Astrocyte of the cerebellum (primary cell): ENCODE measurements at regions not wholly inside any gene's neighbourhood (a gene's known extent, or its start where the extent isn't known, plus 50 kb on each side); places are given as distances from the start of the nearest gene placed in this dataset.
A peak's percentile ranks its signal among the peaks of the same experiment; 100 is the strongest.

ENCODE experiments used
- DNase-seq: peaks from one replicate; pipeline ENCODE4 v3.0.0-alpha.2; 2011; ENCODE audit warnings: low read depth
- H3K4me3 ChIP-seq: 2 replicates; pipeline ENCODE4 v1.5.1; 2011; ENCODE audit warnings: mild to moderate bottlenecking, low read depth, low read length, moderate library complexity
- in situ Hi-C: cut with HindIII; loops from 2 replicates; pipeline ENCODE4 v1.10.0; 2017; ENCODE audit warnings: low sequenced_read_pairs
- TF ChIP-seq, protein P1 (sequence below): IDR thresholded peaks from 2 replicates; pipeline ENCODE4 v1.5.1; 2012; ENCODE audit warnings: low read length, low read depth, moderate library complexity, mild to moderate bottlenecking; ENCODE audit errors: missing control alignments

DNA sequence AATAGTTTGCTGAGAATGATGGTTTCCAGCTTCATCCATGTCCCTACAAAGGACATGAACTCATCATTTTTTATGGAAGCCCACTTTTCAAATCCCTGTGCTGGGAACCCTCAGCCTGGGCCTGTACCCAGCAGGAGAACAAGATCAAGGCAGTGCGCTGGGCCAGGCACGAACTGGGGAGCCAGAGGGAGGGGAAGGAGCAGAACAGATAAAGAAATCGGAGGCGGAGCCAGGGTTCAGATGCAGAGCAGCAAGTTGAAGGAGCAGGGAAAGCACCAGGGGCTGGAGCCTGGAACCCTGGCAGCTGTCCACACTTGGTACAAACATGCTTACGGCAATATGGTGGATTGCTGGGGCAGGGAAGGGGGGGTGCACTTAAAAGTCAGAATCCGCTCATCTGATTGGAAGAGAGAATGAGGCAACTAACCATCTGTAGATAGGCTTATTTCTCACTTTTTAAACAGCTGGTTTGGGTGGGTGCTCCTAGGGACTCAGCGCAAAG is 107.5 kb downstream of the NOG start:
- TF ChIP-seq, protein P1, sequence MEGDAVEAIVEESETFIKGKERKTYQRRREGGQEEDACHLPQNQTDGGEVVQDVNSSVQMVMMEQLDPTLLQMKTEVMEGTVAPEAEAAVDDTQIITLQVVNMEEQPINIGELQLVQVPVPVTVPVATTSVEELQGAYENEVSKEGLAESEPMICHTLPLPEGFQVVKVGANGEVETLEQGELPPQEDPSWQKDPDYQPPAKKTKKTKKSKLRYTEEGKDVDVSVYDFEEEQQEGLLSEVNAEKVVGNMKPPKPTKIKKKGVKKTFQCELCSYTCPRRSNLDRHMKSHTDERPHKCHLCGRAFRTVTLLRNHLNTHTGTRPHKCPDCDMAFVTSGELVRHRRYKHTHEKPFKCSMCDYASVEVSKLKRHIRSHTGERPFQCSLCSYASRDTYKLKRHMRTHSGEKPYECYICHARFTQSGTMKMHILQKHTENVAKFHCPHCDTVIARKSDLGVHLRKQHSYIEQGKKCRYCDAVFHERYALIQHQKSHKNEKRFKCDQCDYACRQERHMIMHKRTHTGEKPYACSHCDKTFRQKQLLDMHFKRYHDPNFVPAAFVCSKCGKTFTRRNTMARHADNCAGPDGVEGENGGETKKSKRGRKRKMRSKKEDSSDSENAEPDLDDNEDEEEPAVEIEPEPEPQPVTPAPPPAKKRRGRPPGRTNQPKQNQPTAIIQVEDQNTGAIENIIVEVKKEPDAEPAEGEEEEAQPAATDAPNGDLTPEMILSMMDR = no peak
- no peak overlapping the region for H3K4me3 ChIP-seq
- no peak for DNase-seq
- in situ Hi-C loops = no loop called here

DNA sequence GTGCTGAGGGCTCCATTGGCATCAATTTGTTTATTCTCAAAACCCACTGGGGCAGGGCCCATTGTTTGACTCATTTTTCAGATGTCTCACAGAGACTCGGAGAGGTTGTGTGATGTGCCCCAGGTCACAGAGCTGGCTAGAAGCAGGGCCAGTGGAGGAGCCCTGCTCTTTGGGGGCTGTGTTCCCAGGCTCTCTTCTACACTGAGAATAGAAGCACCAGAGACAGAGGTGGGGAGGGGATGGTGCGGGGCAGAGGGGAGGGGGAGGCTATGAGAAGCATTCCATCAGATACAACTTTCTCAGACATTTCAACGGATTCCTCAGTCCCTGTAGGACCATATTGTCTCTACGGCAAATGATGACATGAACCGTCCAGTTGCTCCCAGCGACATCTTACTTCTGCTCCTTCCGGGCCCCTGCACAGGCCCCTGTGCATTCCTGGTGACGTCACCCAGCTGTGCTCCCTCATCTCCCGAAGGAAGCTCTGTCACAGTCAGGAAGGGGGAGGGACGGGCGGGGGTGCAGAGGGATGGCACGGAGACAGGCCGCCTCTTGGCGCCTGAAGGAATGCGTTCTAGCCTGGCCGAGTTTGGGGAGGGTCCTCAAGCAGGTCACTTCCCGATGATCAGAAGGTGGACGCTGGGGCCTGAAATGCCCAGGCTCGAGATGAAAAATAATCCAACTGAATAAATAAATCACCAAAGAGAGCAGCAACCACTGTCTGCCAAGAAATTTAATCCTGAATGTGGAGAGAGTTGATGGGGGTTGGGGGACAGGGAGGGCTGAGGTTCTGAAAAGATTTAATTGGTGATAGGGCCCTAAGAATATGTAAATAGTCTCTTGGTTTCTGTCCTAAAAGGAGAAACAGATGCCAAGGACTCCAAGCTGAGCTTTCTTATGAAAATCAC is 114.1 kb downstream of the NOG start:
- H3K4me3 ChIP-seq = no peak overlapping the region
- in situ Hi-C loops = no loop called here
- TF ChIP-seq, protein P1 = no peak
- DNase-seq = no peak

DNA sequence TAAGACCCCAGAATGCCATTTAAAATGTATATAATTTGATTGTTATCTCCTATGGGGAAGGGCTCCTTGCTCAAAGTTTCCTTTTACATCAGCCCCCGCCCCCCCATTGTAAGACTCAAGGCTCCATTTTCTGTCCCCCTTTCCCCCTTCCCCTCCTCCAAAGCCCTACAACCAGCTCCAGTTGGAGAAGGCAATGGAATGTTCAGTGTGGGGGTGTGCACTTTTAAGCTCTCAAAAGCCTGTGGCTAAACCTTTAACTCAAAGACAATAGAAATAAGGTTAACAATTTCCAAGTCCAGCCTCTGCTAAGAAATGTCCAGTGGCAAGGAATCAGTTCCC is 114.7 kb downstream of the NOG start:
- in situ Hi-C loops = no loop called here
- TF ChIP-seq, protein P1 = no peak
- no peak for DNase-seq
- no peak overlapping the region for H3K4me3 ChIP-seq

DNA sequence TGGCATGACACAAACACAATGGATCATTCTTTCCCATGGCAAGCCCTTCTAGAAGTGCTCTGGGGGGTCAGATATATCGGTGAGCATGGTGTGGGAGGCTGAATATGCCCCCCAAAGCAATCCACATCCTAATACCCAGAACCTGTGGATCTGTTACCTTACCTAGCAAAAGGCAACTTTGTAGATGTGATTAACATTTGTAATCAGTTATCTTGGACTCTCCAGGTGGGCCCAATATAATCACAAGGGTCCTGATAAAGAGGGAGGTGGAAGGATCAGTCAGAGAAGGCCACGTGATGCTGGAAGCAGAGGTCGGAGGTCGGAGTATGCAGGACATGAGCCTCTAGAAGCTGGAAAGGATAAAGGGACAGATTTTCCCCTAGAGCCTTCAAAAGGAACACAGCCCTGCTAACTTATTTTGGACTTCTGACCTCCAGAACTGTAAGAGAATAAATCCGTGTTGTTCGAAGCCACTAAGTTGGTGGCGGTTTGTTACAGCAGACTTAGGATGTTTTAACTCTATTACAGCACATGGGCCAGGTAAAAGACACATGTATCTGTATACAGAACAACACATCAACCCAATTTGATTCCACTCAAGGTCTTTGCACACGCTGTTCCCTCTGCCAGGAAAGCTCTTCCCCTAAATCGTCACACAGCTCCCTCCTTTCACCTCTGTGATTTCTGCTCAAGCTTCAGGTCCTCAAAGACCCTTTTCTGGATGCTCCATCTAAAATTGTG is 115.3 kb downstream of the NOG start:
- H3K4me3 ChIP-seq = no peak overlapping the region
- in situ Hi-C loops = no loop called here
- no peak for DNase-seq
- TF ChIP-seq, protein P1 = no peak

DNA sequence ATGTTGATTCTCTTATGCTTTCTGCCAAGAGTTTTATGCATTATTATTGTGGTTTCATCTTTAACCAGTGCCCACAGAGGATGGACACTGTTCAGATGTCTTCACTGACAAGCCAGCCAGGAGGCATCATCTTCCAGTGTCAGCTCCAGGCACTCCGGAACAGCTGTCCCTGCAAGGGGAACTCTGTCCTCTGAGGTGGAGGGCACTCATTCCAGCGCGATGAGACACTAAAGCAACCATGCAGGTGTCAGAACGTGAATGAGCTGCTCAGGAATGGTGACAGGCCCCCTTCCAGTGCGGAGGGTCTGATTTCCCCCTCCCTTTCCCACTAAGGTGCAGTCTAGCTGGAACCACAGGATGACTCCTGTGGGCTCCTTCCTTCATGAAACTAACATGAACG is 117.5 kb downstream of the NOG start:
- TF ChIP-seq, protein P1 = no peak
- in situ Hi-C loops = loop anchor here (10.0 kb wide), 1 partner anchor 716 kb away; no protein-coding TSS in a partner anchor
- DNase-seq = no peak
- no peak overlapping the region for H3K4me3 ChIP-seq

DNA sequence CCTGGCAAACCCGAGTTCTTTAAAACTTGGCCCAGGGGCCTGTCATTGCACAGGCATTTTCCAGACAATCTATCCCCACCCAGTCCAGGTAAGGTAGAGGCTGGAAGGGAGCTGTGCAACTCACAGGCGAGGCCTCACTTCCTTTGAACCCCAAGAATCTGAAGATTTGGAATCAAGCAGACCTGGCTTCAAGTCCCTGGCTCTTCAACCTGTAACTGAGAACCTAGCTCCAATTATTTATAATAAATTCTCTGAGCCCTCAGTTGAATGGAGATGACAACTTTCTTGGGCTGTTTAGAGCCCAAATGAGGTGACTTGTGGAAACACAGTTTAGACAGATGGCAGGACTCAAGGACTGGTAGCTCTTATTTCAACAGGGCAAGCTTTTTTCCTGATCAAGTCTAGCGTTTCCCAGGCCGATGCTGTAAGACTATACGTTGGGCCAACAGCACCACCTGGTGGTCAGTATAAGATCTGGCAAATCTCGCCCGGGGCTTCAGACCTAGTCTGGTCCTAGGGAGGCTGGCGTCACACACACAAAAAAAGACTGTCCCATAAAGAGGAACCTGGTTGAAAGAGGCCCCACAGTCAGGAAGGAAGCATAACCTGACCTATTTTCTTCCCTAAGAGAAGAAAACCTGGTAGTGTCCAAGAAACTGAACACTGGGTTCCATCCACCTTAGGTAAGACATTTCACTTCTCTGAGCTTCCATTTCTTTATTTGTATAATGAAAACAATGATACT is 117.9 kb downstream of the C17orf67 start:
- in situ Hi-C loops = loop anchor here (5.0 to 10.0 kb wide), 2 partner anchors 133 to 721 kb away; no protein-coding TSS in a partner anchor
- peak; percentile 75 for DNase-seq
- no peak overlapping the region for H3K4me3 ChIP-seq
- TF ChIP-seq, protein P1 = peak; percentile 77
